ENCODE measurements at regions not wholly inside any gene's neighbourhood (a gene's known extent, or its start where the extent isn't known, plus 50 kb on each side); places are given as distances from the start of the nearest gene placed in this dataset.

DNA sequence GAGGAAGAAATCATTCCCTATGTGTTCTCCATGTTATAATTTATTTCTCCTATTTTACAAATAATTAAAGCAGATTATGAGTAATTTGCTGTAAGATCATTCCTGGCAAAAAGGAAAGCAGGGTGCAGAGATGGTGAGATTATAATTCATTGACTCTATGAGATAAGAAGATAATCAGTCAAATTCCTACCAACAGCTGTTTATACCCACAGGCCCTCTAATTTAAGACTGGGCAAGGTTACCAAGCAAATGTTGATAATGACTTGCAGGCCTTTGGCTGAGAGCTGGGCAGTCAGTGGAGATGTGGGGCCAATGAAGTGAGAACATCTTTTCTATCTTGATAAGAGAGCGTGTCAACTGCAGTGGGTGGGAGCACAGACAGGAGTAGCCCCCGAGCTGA is 222.7 kb downstream of the ICE1 start:
- DNase-seq (no peak), ATAC-seq (no peak)
- H3K4me1 ChIP-seq: peaks cover 0 to 28% (median 4%) of the 10 kb centered on the region in 12 donors
- 50 to 66% (median 53%) methylated on average over 2 of the region's 2 CpGs for WGBS, 4 donors
- TF ChIP-seq, protein P1, sequence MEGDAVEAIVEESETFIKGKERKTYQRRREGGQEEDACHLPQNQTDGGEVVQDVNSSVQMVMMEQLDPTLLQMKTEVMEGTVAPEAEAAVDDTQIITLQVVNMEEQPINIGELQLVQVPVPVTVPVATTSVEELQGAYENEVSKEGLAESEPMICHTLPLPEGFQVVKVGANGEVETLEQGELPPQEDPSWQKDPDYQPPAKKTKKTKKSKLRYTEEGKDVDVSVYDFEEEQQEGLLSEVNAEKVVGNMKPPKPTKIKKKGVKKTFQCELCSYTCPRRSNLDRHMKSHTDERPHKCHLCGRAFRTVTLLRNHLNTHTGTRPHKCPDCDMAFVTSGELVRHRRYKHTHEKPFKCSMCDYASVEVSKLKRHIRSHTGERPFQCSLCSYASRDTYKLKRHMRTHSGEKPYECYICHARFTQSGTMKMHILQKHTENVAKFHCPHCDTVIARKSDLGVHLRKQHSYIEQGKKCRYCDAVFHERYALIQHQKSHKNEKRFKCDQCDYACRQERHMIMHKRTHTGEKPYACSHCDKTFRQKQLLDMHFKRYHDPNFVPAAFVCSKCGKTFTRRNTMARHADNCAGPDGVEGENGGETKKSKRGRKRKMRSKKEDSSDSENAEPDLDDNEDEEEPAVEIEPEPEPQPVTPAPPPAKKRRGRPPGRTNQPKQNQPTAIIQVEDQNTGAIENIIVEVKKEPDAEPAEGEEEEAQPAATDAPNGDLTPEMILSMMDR (IDR thresholded peaks at IDR 0.05): no peak
- TF ChIP-seq POLR2A (IDR thresholded peaks at IDR 0.05): no peak
- H3K27me3 ChIP-seq: no peaks in the 10 kb centered on the region
- intact Hi-C loops (cut with DNase I): loop anchor here in 1 of 10 donors (10.0 kb wide), 1 partner anchor 150 kb away; no protein-coding TSS in a partner anchor
- no peak overlapping the region for H3K4me3 ChIP-seq
- H3K27ac ChIP-seq: peak overlapping the region in 1 of 12 donors; percentile 4
- H3K9me3 ChIP-seq: no peaks in the 10 kb centered on the region
- H3K36me3 ChIP-seq: no peaks in the 10 kb centered on the region

DNA sequence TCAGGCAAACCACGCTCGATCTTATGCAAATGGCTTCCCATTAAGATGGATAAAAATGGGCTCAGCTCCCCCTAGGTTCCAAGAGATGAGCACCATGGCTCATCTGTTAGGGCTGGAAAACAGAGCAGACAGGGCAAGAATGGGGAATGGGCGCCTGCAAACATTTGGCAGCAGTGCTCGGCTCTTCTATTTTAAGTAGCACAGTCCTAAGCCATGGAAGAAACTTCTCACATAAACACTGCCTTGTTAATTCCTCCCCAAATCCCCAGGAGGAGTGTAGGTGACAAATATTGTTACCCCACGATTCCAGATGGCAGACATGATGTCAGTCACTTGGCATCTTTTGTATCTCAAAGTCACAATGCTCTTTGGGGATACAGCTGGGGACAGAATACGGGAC is 221.8 kb downstream of the ICE1 start:
- peaks cover 0 to 23% (median 1%) of the 10 kb centered on the region in 12 donors for H3K4me1 ChIP-seq
- H3K36me3 ChIP-seq: no peaks in the 10 kb centered on the region
- H3K27ac ChIP-seq: peak overlapping the region in 1 of 12 donors; percentile 4
- TF ChIP-seq POLR2A (IDR thresholded peaks at IDR 0.05): no peak
- TF ChIP-seq, protein P1 (IDR thresholded peaks at IDR 0.05): no peak
- ATAC-seq: peak in 2 of 4 donors; percentile 37 to 48
- no peak overlapping the region for H3K4me3 ChIP-seq
- no peaks in the 10 kb centered on the region for H3K9me3 ChIP-seq
- DNase-seq: no peak
- 39 to 55% (median 54%) methylated on average over 6 of the region's 6 CpGs for WGBS, 4 donors
- intact Hi-C loops (cut with DNase I): loop anchor here in 1 of 10 donors (10.0 kb wide), 1 partner anchor 151 kb away; no protein-coding TSS in a partner anchor
- H3K27me3 ChIP-seq: no peaks in the 10 kb centered on the region

DNA sequence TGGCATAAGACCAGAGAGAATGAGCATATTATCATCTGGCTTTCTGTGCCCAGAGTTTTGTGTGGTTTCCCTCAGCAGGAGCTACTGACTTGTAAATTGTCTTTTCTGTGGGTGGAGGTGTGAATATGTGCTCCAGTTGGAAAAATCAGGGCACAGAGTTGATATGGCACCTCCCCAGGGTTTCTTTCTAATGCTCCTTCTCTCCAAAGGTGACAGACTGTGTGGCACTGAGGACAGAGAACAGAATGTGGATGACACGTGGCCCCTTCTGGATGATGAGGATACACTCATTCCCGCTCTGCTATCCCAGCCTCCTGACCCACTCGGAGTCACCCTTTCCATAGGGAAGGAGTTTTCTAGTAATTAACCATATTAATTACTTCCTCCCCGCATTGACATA is 221.0 kb downstream of the ICE1 start:
- no peak overlapping the region for H3K4me3 ChIP-seq
- TF ChIP-seq, protein P1 (IDR thresholded peaks at IDR 0.05): no peak
- TF ChIP-seq POLR2A (IDR thresholded peaks at IDR 0.05): no peak
- ATAC-seq (peak in 2 of 4 donors; percentile 36 to 55), DNase-seq (no peak)
- H3K27ac ChIP-seq: no peak overlapping the region
- H3K9me3 ChIP-seq: no peaks in the 10 kb centered on the region
- H3K4me1 ChIP-seq: peaks cover 0 to 25% (median 3%) of the 10 kb centered on the region in 12 donors
- WGBS, 4 donors: 69 to 76% (median 71%) methylated on average over 4 of the region's 4 CpGs
- no peaks in the 10 kb centered on the region for H3K27me3 ChIP-seq
- H3K36me3 ChIP-seq: no peaks in the 10 kb centered on the region
- intact Hi-C loops (cut with DNase I): loop anchor here in 1 of 10 donors (10.0 kb wide), 1 partner anchor 151 kb away; no protein-coding TSS in a partner anchor

DNA sequence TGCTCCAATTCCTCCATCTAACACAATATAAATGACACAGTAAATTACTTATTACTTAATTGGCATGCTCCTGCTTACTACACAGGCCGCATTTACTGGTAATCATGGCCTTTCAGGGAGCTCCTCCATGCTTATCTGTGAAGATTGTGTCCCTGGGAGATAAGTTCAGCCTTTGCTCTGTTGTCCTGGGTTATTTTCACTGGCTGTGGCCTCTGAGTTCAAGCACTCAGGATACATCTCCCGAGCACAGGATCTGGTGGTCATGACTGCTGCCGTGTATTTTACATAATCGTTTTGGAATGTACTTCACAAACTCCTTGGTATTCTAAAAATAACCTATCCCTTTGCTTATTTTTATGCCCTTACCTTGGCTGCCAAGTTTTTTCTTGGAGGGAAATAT is 215.7 kb downstream of the ICE1 start:
- peak; percentile 72 to 95 (median 92) for ATAC-seq
- intact Hi-C loops (cut with DNase I): no loop called here

More for the DNA sequence above, 215.7 kb downstream of the ICE1 start:
- no peaks in the 10 kb centered on the region for H3K9me3 ChIP-seq
- peak in 2 of 5 donors; percentile 44 to 54 for DNase-seq
- WGBS, 4 donors: 10 to 14% (median 12%) methylated on average over 4 of the region's 4 CpGs
- no peak overlapping the region for H3K4me3 ChIP-seq
- H3K4me1 ChIP-seq: peaks cover 0 to 17% (median 10%) of the 10 kb centered on the region in 12 donors
- TF ChIP-seq, protein P1 (IDR thresholded peaks at IDR 0.05): no peak
- TF ChIP-seq POLR2A (IDR thresholded peaks at IDR 0.05): no peak
- no peaks in the 10 kb centered on the region for H3K27me3 ChIP-seq
- H3K27ac ChIP-seq: peak overlapping the region in 11 of 12 donors; percentile 40 to 80 (median 68)
- no peaks in the 10 kb centered on the region for H3K36me3 ChIP-seq

Data from heart left ventricle (tissue), 16 donors.